Breast epithelium (tissue), 4 donors: ENCODE measurements at regions not wholly inside any gene's neighbourhood (a gene's known extent, or its start where the extent isn't known, plus 50 kb on each side); places are given as distances from the start of the nearest gene placed in this dataset.

Experiments used
- DNase-seq, 2 donors: peaks; one replicate each; pipeline ENCODE4 v3.0.0-alpha.2; 2019; ENCODE audit warnings: low spot score in 2 of 2
- H3K27ac ChIP-seq, 2 donors: fragments of 200-600 bp; sonication (generic) in 1 of 2; one replicate each; pipeline ENCODE4 v1.5.1; 2016 to 2019; ENCODE audit warnings: mild to moderate bottlenecking in 1 of 2
- H3K27me3 ChIP-seq, 2 donors: fragments of 200-600 bp; sonication (generic) in 1 of 2; one replicate each; pipeline versions ENCODE4 v1.5.1 to v1.6.0; 2017 to 2019; ENCODE audit warnings: control low read depth in 1 of 2, mild to moderate bottlenecking in 1 of 2
- H3K36me3 ChIP-seq: fragments of 200-600 bp; one replicate; pipeline ENCODE4 v1.5.1; 2019
- H3K4me1 ChIP-seq, 2 donors: fragments of 200-600 bp; sonication (generic); one replicate each; pipeline ENCODE4 v1.5.1; 2016 to 2019; ENCODE audit warnings: control low read depth in 1 of 2
- H3K4me3 ChIP-seq, 3 donors: fragments of 200-600 bp; sonication (generic); 1 replicate in 2 of 3; 2 replicates in 1 of 3; pipeline ENCODE4 v1.5.1; 2016 to 2019; ENCODE audit warnings: mild to moderate bottlenecking in 3 of 3, moderate library complexity in 2 of 3
- H3K9me3 ChIP-seq, 2 donors: fragments of 200-600 bp; sonication (generic) in 1 of 2; one replicate each; pipeline ENCODE4 v1.5.1; 2016 to 2019; ENCODE audit warnings: control low read depth in 1 of 2
- POLR2A ChIP-seq: fragments of 450-650 bp; IDR thresholded peaks from one replicate; pipeline ENCODE4 v1.6.1; 2016; ENCODE audit warnings: antibody characterized with exemption, mild to moderate bottlenecking, moderate library complexity
- POLR2AphosphoS5 ChIP-seq, 3 donors: sonication (generic); formaldehyde crosslinking; IDR thresholded peaks; one replicate each; pipeline ENCODE4 v1.6.1; 2017; ENCODE audit warnings: antibody characterized with exemption in 3 of 3
- intact Hi-C: fragments of 100-400 bp; cut with DNase I; formaldehyde crosslinking; loops from one replicate; pipeline ENCODE4 v1.15.1; 2023; ENCODE audit warnings: low total_unique reads
- TF ChIP-seq, protein P1 (sequence below), 3 donors: fragments of 450-650 bp; IDR thresholded peaks; one replicate each; pipeline ENCODE4 v1.5.1; 2016 to 2017; ENCODE audit warnings: antibody characterized with exemption in 3 of 3, mild to moderate bottlenecking in 3 of 3, moderate library complexity in 3 of 3

- no peaks in the 10 kb centered on the region for H3K36me3 ChIP-seq
Observed at GRCh38 chr20:40578961-40579360, 110.1 kb downstream of the MAFB start.

GRCh38 chr20:40575851-40576250 lies 113.2 kb downstream of the MAFB start:
- no peaks in the 10 kb centered on the region for H3K27me3 ChIP-seq
- peaks cover 0 to 6% of the 10 kb centered on the region in 2 donors for H3K9me3 ChIP-seq
- no peak overlapping the region for H3K4me3 ChIP-seq
- H3K4me1 ChIP-seq = no peaks in the 10 kb centered on the region
- intact Hi-C loops = no loop called here
- H3K36me3 ChIP-seq = no peaks in the 10 kb centered on the region
- no peak overlapping the region for H3K27ac ChIP-seq
- DNase-seq = no peak
- TF ChIP-seq, protein P1, sequence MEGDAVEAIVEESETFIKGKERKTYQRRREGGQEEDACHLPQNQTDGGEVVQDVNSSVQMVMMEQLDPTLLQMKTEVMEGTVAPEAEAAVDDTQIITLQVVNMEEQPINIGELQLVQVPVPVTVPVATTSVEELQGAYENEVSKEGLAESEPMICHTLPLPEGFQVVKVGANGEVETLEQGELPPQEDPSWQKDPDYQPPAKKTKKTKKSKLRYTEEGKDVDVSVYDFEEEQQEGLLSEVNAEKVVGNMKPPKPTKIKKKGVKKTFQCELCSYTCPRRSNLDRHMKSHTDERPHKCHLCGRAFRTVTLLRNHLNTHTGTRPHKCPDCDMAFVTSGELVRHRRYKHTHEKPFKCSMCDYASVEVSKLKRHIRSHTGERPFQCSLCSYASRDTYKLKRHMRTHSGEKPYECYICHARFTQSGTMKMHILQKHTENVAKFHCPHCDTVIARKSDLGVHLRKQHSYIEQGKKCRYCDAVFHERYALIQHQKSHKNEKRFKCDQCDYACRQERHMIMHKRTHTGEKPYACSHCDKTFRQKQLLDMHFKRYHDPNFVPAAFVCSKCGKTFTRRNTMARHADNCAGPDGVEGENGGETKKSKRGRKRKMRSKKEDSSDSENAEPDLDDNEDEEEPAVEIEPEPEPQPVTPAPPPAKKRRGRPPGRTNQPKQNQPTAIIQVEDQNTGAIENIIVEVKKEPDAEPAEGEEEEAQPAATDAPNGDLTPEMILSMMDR (IDR thresholded peaks at IDR 0.05) = no peak
- TF ChIP-seq POLR2A = no peak
- TF ChIP-seq POLR2AphosphoS5 (IDR thresholded peaks at IDR 0.05) = no peak

More at GRCh38 chr20:40578961-40579360, 110.1 kb downstream of the MAFB start:
- Histone ChIP-seq H3K9me3 (peaks cover 0 to 2% of the 10 kb centered on the region in 2 donors), H3K4me1 (no peaks in the 10 kb centered on the region), H3K27me3 (no peaks in the 10 kb centered on the region), H3K4me3 (no peak overlapping the region), H3K27ac (no peak overlapping the region)
- TF ChIP-seq, protein P1 (IDR thresholded peaks at IDR 0.05) = no peak
- TF ChIP-seq POLR2AphosphoS5 (IDR thresholded peaks at IDR 0.05) (no peak), POLR2A (no peak)
- intact Hi-C loops = no loop called here
- DNase-seq = no peak

- no peak for TF ChIP-seq POLR2A
- TF ChIP-seq, protein P1 (IDR thresholded peaks at IDR 0.05) = no peak
- TF ChIP-seq POLR2AphosphoS5 (IDR thresholded peaks at IDR 0.05) = no peak
- no peaks in the 10 kb centered on the region for H3K27me3 ChIP-seq
- intact Hi-C loops = no loop called here
- H3K9me3 ChIP-seq = peaks cover 0 to 6% of the 10 kb centered on the region in 2 donors
- H3K4me1 ChIP-seq = no peaks in the 10 kb centered on the region
- no peaks in the 10 kb centered on the region for H3K36me3 ChIP-seq
- H3K27ac ChIP-seq = no peak overlapping the region
- H3K4me3 ChIP-seq = no peak overlapping the region
- DNase-seq = no peak
Observed at GRCh38 chr20:40572251-40572650, 116.8 kb downstream of the MAFB start.

- Histone ChIP-seq H3K4me1 (no peaks in the 10 kb centered on the region), H3K27me3 (no peaks in the 10 kb centered on the region), H3K27ac (no peak overlapping the region), H3K36me3 (no peaks in the 10 kb centered on the region), H3K4me3 (no peak overlapping the region), H3K9me3 (peaks cover 0 to 6% of the 10 kb centered on the region in 2 donors)
- DNase-seq = no peak
- TF ChIP-seq POLR2A (no peak), POLR2AphosphoS5 (IDR thresholded peaks at IDR 0.05) (no peak)
- TF ChIP-seq, protein P1 (IDR thresholded peaks at IDR 0.05) = no peak
- intact Hi-C loops = no loop called here
Observed at GRCh38 chr20:40571639-40572038, 117.4 kb downstream of the MAFB start.

DNA sequence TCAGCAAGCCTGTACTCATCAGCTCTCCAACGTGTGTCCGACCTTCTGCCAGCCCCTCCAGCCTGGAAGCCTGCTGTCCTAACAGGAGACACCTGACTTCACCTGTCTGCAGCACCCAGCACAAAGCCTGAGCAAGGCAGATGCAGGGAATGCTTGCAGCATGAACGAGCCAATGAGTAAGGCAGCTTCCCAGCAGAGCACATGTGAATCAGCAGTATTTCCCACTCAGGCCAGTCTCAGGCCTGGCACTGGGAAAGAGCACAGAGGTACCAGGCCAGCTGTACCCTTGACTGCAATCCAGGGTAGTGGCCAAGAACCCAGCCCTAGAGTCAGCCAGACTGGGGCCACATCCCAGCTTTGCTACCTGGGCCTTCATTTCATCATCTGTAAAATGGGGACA lies 120.8 kb downstream of the MAFB start:
- intact Hi-C loops = no loop called here
- Histone ChIP-seq H3K27ac (no peak overlapping the region), H3K9me3 (no peaks in the 10 kb centered on the region), H3K27me3 (no peaks in the 10 kb centered on the region), H3K36me3 (no peaks in the 10 kb centered on the region), H3K4me3 (no peak overlapping the region), H3K4me1 (no peaks in the 10 kb centered on the region)
- TF ChIP-seq, protein P1 (IDR thresholded peaks at IDR 0.05) = no peak
- TF ChIP-seq POLR2AphosphoS5 (IDR thresholded peaks at IDR 0.05) = no peak
- TF ChIP-seq POLR2A = no peak
- no peak for DNase-seq
